ENCODE measurements at regions not wholly inside any gene's neighbourhood (a gene's known extent, or its start where the extent isn't known, plus 50 kb on each side); places are given as distances from the start of the nearest gene placed in this dataset.

DNA sequence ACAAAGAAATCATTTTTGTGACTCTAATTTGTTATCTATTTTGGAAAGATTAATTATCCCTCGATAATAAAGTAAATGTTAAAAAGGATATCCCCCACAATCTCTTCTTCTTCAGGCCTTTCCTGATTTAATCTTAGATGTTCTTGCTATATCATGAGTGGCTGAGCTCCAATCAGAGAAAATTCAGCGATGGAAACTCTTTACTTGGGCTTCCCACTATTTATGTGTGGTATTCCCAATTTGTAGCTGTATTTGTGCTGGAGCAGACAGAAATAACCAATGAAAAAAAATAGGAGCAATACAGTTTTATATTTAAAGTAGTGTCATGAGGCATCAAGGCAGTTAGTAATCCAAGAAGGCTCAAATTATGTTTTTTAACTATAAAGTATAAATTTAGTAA, 539.1 kb downstream of the PRKD1 start:
- Mint-ChIP-seq H3K27me3 (no peaks in the 10 kb centered on the region), H3K9me3 (peaks cover 2% of the 10 kb centered on the region), H3K36me3 (ENCODE audit: low read depth) (no peaks in the 10 kb centered on the region), H3K4me3 (no peak overlapping the region), H3K27ac (no peak overlapping the region), H3K4me1 (ENCODE audit: low read depth) (no peaks in the 10 kb centered on the region)
- H3K27me3 ChIP-seq (ENCODE audit: control insufficient read depth in 1 of 2, insufficient read depth in 2 of 2, low read length in 2 of 2), result no peaks in the 10 kb centered on the region
- H3K27ac ChIP-seq (ENCODE audit: low read depth in 1 of 2, low read length in 2 of 2), result no peak overlapping the region
- no peak overlapping the region for H3K4me3 ChIP-seq (ENCODE audit: low read length)
- ATAC-seq (ENCODE audit: poor library complexity), result no peak
- POLR2A ChIA-PET, result no interaction called here
- DNase-seq, result no peak
- intact Hi-C loops (cut with DNase I, micrococcal nuclease), result no loop called here
- TF ChIP-seq, protein P1, sequence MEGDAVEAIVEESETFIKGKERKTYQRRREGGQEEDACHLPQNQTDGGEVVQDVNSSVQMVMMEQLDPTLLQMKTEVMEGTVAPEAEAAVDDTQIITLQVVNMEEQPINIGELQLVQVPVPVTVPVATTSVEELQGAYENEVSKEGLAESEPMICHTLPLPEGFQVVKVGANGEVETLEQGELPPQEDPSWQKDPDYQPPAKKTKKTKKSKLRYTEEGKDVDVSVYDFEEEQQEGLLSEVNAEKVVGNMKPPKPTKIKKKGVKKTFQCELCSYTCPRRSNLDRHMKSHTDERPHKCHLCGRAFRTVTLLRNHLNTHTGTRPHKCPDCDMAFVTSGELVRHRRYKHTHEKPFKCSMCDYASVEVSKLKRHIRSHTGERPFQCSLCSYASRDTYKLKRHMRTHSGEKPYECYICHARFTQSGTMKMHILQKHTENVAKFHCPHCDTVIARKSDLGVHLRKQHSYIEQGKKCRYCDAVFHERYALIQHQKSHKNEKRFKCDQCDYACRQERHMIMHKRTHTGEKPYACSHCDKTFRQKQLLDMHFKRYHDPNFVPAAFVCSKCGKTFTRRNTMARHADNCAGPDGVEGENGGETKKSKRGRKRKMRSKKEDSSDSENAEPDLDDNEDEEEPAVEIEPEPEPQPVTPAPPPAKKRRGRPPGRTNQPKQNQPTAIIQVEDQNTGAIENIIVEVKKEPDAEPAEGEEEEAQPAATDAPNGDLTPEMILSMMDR (IDR thresholded peaks at IDR 0.05), result no peak
- no peaks in the 10 kb centered on the region for H3K9me3 ChIP-seq (ENCODE audit: control insufficient read depth in 1 of 2, insufficient read depth in 1 of 2, low read length in 2 of 2)
- H3K4me1 ChIP-seq (ENCODE audit: insufficient read depth, low read length), result no peaks in the 10 kb centered on the region
- no peaks in the 10 kb centered on the region for H3K36me3 ChIP-seq (ENCODE audit: insufficient read depth, low read length)
- CTCF ChIA-PET, result no interaction called here

- TF ChIP-seq, protein P1 (IDR thresholded peaks at IDR 0.05), result no peak
- Mint-ChIP-seq H3K9me3 (peaks cover 2% of the 10 kb centered on the region), H3K27ac (no peak overlapping the region), H3K4me3 (no peak overlapping the region), H3K27me3 (no peaks in the 10 kb centered on the region), H3K36me3 (ENCODE audit: low read depth) (no peaks in the 10 kb centered on the region), H3K4me1 (ENCODE audit: low read depth) (no peaks in the 10 kb centered on the region)
- Histone ChIP-seq H3K36me3 (ENCODE audit: insufficient read depth, low read length) (no peaks in the 10 kb centered on the region), H3K4me3 (ENCODE audit: low read length) (no peak overlapping the region), H3K27ac (ENCODE audit: low read depth in 1 of 2, low read length in 2 of 2) (no peak overlapping the region), H3K9me3 (ENCODE audit: control insufficient read depth in 1 of 2, insufficient read depth in 1 of 2, low read length in 2 of 2) (no peaks in the 10 kb centered on the region), H3K4me1 (ENCODE audit: insufficient read depth, low read length) (no peaks in the 10 kb centered on the region), H3K27me3 (ENCODE audit: control insufficient read depth in 1 of 2, insufficient read depth in 2 of 2, low read length in 2 of 2) (no peaks in the 10 kb centered on the region)
- DNase-seq (no peak), ATAC-seq (ENCODE audit: poor library complexity) (no peak)
- POLR2A ChIA-PET, result no interaction called here
- intact Hi-C loops (cut with DNase I, micrococcal nuclease), result no loop called here
- CTCF ChIA-PET, result no interaction called here
Measured at GRCh38 chr14:29390081-29390832, 537.4 kb downstream of the PRKD1 start.

DNA sequence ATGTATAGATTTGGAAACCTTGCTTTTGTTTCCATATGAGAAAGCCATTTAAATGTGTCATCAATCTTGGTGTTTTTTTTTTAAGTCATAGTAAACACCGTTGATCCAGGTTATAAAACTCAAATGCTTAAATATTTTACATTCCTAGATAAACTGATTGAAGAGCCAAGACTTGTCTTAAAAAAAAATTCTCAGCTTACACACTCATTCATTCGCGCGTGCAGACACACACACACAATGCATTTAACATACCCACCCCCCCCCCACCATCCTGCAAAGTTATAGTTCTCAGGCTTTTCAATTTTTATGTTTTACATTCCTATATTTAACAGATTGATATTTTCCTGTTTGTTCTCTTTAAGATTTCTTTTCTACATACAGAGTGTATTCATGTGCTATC, 536.4 kb downstream of the PRKD1 start:
- Histone ChIP-seq H3K4me1 (ENCODE audit: insufficient read depth, low read length) (no peaks in the 10 kb centered on the region), H3K4me3 (ENCODE audit: low read length) (no peak overlapping the region), H3K9me3 (ENCODE audit: control insufficient read depth in 1 of 2, insufficient read depth in 1 of 2, low read length in 2 of 2) (no peaks in the 10 kb centered on the region), H3K27me3 (ENCODE audit: control insufficient read depth in 1 of 2, insufficient read depth in 2 of 2, low read length in 2 of 2) (no peaks in the 10 kb centered on the region), H3K27ac (ENCODE audit: low read depth in 1 of 2, low read length in 2 of 2) (no peak overlapping the region), H3K36me3 (ENCODE audit: insufficient read depth, low read length) (no peaks in the 10 kb centered on the region)
- Mint-ChIP-seq H3K36me3 (ENCODE audit: low read depth) (no peaks in the 10 kb centered on the region), H3K4me1 (ENCODE audit: low read depth) (no peaks in the 10 kb centered on the region), H3K9me3 (peaks cover 2% of the 10 kb centered on the region), H3K4me3 (no peak overlapping the region), H3K27me3 (no peaks in the 10 kb centered on the region), H3K27ac (no peak overlapping the region)
- intact Hi-C loops (cut with DNase I, micrococcal nuclease), result no loop called here
- no peak for ATAC-seq (ENCODE audit: poor library complexity)
- TF ChIP-seq, protein P1 (IDR thresholded peaks at IDR 0.05), result no peak
- no peak for DNase-seq
- POLR2A ChIA-PET, result no interaction called here
- CTCF ChIA-PET, result no interaction called here
